Activated naive CD8-positive, alpha-beta T cell treated with anti-CD3 and anti-CD28 coated beads for 36 hours (primary cell): ENCODE measurements at regions not wholly inside any gene's neighbourhood (a gene's known extent, or its start where the extent isn't known, plus 50 kb on each side); places are given as distances from the start of the nearest gene placed in this dataset.

ENCODE experiments used
- DNase-seq: peaks from one replicate; pipeline ENCODE4 v3.0.0; 2021
- H3K27ac Mint-ChIP-seq: one replicate; pipeline ENCODE4 v1.8.0; 2022; ENCODE audit warnings: mild to moderate bottlenecking, moderate library complexity, mixed read lengths
- H3K27me3 Mint-ChIP-seq: one replicate; pipeline ENCODE4 v1.8.0; 2022; ENCODE audit warnings: mild to moderate bottlenecking, mixed read lengths
- H3K36me3 Mint-ChIP-seq: one replicate; pipeline ENCODE4 v1.8.0; 2021; ENCODE audit warnings: mild to moderate bottlenecking, mixed read lengths
- H3K4me1 Mint-ChIP-seq: one replicate; pipeline ENCODE4 v1.8.0; 2021; ENCODE audit warnings: mixed read lengths
- H3K4me3 Mint-ChIP-seq: one replicate; pipeline ENCODE4 v1.8.0; 2022; ENCODE audit warnings: mild to moderate bottlenecking, moderate library complexity, mixed read lengths
- H3K9me3 Mint-ChIP-seq: one replicate; pipeline ENCODE4 v1.8.0; 2022; ENCODE audit warnings: mixed read lengths

GRCh38 chr10:129116371-129116770, 350.7 kb upstream of the MGMT start:
- DNase-seq = no peak
- Mint-ChIP-seq H3K4me3 (no peak overlapping the region), H3K36me3 (no peaks in the 10 kb centered on the region), H3K27ac (no peak overlapping the region), H3K27me3 (no peaks in the 10 kb centered on the region), H3K9me3 (no peaks in the 10 kb centered on the region), H3K4me1 (peaks cover 11% of the 10 kb centered on the region)

GRCh38 chr10:129120441-129120840, 346.6 kb upstream of the MGMT start:
- H3K4me1 Mint-ChIP-seq = peaks cover 21% of the 10 kb centered on the region
- no peak for DNase-seq
- no peak overlapping the region for H3K4me3 Mint-ChIP-seq
- H3K27ac Mint-ChIP-seq = no peak overlapping the region
- peaks cover 1% of the 10 kb centered on the region for H3K9me3 Mint-ChIP-seq
- H3K27me3 Mint-ChIP-seq = no peaks in the 10 kb centered on the region
- no peaks in the 10 kb centered on the region for H3K36me3 Mint-ChIP-seq

GRCh38 chr10:129122846-129123245, 344.2 kb upstream of the MGMT start:
- H3K4me3 Mint-ChIP-seq = no peak overlapping the region
- no peak overlapping the region for H3K27ac Mint-ChIP-seq
- no peaks in the 10 kb centered on the region for H3K36me3 Mint-ChIP-seq
- H3K27me3 Mint-ChIP-seq = no peaks in the 10 kb centered on the region
- peaks cover 21% of the 10 kb centered on the region for H3K4me1 Mint-ChIP-seq
- no peak for DNase-seq
- H3K9me3 Mint-ChIP-seq = peaks cover 5% of the 10 kb centered on the region

- no peaks in the 10 kb centered on the region for H3K27me3 Mint-ChIP-seq
- no peak for DNase-seq
- peaks cover 21% of the 10 kb centered on the region for H3K4me1 Mint-ChIP-seq
- H3K9me3 Mint-ChIP-seq = peaks cover 5% of the 10 kb centered on the region
- no peak overlapping the region for H3K4me3 Mint-ChIP-seq
- H3K36me3 Mint-ChIP-seq = no peaks in the 10 kb centered on the region
- H3K27ac Mint-ChIP-seq = no peak overlapping the region
These were observed 343.6 kb upstream of the MGMT start for GRCh38 chr10:129123428-129123827.

- Mint-ChIP-seq H3K36me3 (no peaks in the 10 kb centered on the region), H3K27ac (no peak overlapping the region), H3K9me3 (peaks cover 5% of the 10 kb centered on the region), H3K4me1 (peaks cover 7% of the 10 kb centered on the region), H3K27me3 (peaks cover 4% of the 10 kb centered on the region), H3K4me3 (no peak overlapping the region)
- DNase-seq = no peak
These were observed 340.1 kb upstream of the MGMT start for GRCh38 chr10:129126982-129127381.

- peaks cover 4% of the 10 kb centered on the region for H3K27me3 Mint-ChIP-seq
- H3K36me3 Mint-ChIP-seq = no peaks in the 10 kb centered on the region
- no peaks in the 10 kb centered on the region for H3K9me3 Mint-ChIP-seq
- DNase-seq = no peak
- no peak overlapping the region for H3K27ac Mint-ChIP-seq
- no peak overlapping the region for H3K4me3 Mint-ChIP-seq
- peaks cover 3% of the 10 kb centered on the region for H3K4me1 Mint-ChIP-seq
These were observed 335.4 kb upstream of the MGMT start for GRCh38 chr10:129131457-129132132.

GRCh38 chr10:129133856-129134255, 333.2 kb upstream of the MGMT start:
- H3K27ac Mint-ChIP-seq = no peak overlapping the region
- no peak for DNase-seq
- no peaks in the 10 kb centered on the region for H3K36me3 Mint-ChIP-seq
- no peak overlapping the region for H3K4me3 Mint-ChIP-seq
- H3K9me3 Mint-ChIP-seq = no peaks in the 10 kb centered on the region
- peaks cover 3% of the 10 kb centered on the region for H3K4me1 Mint-ChIP-seq
- H3K27me3 Mint-ChIP-seq = peaks cover 4% of the 10 kb centered on the region

- no peak for DNase-seq
- Mint-ChIP-seq H3K4me3 (no peak overlapping the region), H3K36me3 (no peaks in the 10 kb centered on the region), H3K9me3 (no peaks in the 10 kb centered on the region), H3K27me3 (peaks cover 4% of the 10 kb centered on the region), H3K27ac (no peak overlapping the region), H3K4me1 (peaks cover 3% of the 10 kb centered on the region)
These were observed 332.7 kb upstream of the MGMT start for GRCh38 chr10:129134371-129134770.

- Mint-ChIP-seq H3K4me1 (peaks cover 6% of the 10 kb centered on the region), H3K9me3 (no peaks in the 10 kb centered on the region), H3K27ac (no peak overlapping the region), H3K27me3 (peaks cover 4% of the 10 kb centered on the region), H3K36me3 (no peaks in the 10 kb centered on the region), H3K4me3 (no peak overlapping the region)
- no peak for DNase-seq
These were observed 331.4 kb upstream of the MGMT start for GRCh38 chr10:129135624-129136023.

- no peaks in the 10 kb centered on the region for H3K36me3 Mint-ChIP-seq
- H3K27ac Mint-ChIP-seq = no peak overlapping the region
- no peaks in the 10 kb centered on the region for H3K9me3 Mint-ChIP-seq
- no peak overlapping the region for H3K4me3 Mint-ChIP-seq
- H3K27me3 Mint-ChIP-seq = peaks cover 4% of the 10 kb centered on the region
- peaks cover 8% of the 10 kb centered on the region for H3K4me1 Mint-ChIP-seq
- no peak for DNase-seq
These were observed 331.0 kb upstream of the MGMT start for GRCh38 chr10:129136074-129136473.

- H3K4me1 Mint-ChIP-seq = peaks cover 8% of the 10 kb centered on the region
These were observed 330.1 kb upstream of the MGMT start for GRCh38 chr10:129136951-129137350.

GRCh38 chr10:129140921-129141885, 325.8 kb upstream of the MGMT start:
- peaks cover 11% of the 10 kb centered on the region for H3K27me3 Mint-ChIP-seq
- no peaks in the 10 kb centered on the region for H3K9me3 Mint-ChIP-seq
- peaks cover 8% of the 10 kb centered on the region for H3K4me1 Mint-ChIP-seq
- no peaks in the 10 kb centered on the region for H3K36me3 Mint-ChIP-seq
- H3K27ac Mint-ChIP-seq = no peak overlapping the region
- H3K4me3 Mint-ChIP-seq = no peak overlapping the region
- DNase-seq = no peak

More at GRCh38 chr10:129136951-129137350, 330.1 kb upstream of the MGMT start:
- Mint-ChIP-seq H3K27ac (no peak overlapping the region), H3K27me3 (peaks cover 5% of the 10 kb centered on the region), H3K9me3 (no peaks in the 10 kb centered on the region), H3K4me3 (no peak overlapping the region), H3K36me3 (no peaks in the 10 kb centered on the region)
- no peak for DNase-seq

GRCh38 chr10:129151281-129151680, 315.8 kb upstream of the MGMT start:
- Mint-ChIP-seq H3K9me3 (peaks cover 4% of the 10 kb centered on the region), H3K27me3 (peaks cover 5% of the 10 kb centered on the region), H3K4me3 (no peak overlapping the region), H3K27ac (no peak overlapping the region), H3K36me3 (peaks cover under 1% of the 10 kb centered on the region), H3K4me1 (no peaks in the 10 kb centered on the region)
- no peak for DNase-seq

- no peak overlapping the region for H3K4me3 Mint-ChIP-seq
- peaks cover 7% of the 10 kb centered on the region for H3K4me1 Mint-ChIP-seq
- peaks cover 6% of the 10 kb centered on the region for H3K9me3 Mint-ChIP-seq
- no peak overlapping the region for H3K27ac Mint-ChIP-seq
- no peak for DNase-seq
- H3K27me3 Mint-ChIP-seq = peaks cover 5% of the 10 kb centered on the region
- peaks cover 2% of the 10 kb centered on the region for H3K36me3 Mint-ChIP-seq
These were observed 310.6 kb upstream of the MGMT start for GRCh38 chr10:129156406-129156805.

- peaks cover 8% of the 10 kb centered on the region for H3K4me1 Mint-ChIP-seq
- peaks cover 2% of the 10 kb centered on the region for H3K36me3 Mint-ChIP-seq
- peaks cover 6% of the 10 kb centered on the region for H3K9me3 Mint-ChIP-seq
- no peak overlapping the region for H3K4me3 Mint-ChIP-seq
- H3K27ac Mint-ChIP-seq = no peak overlapping the region
- DNase-seq = no peak
- H3K27me3 Mint-ChIP-seq = peaks cover 5% of the 10 kb centered on the region
These were observed 309.9 kb upstream of the MGMT start for GRCh38 chr10:129157185-129157584.
